Common myeloid progenitor, CD34-positive (primary cell): ENCODE measurements at regions not wholly inside any gene's neighbourhood (a gene's known extent, or its start where the extent isn't known, plus 50 kb on each side); places are given as distances from the start of the nearest gene placed in this dataset.

ENCODE experiments used
- CTCF ChIA-PET: fragments of 350-600 bp; sonication (Branson Sonifier 250); formaldehyde crosslinking; loops from one replicate; lab custom pipeline; 2021; ENCODE audit warnings: antibody characterized with exemption; lab: Charles Lee
- POLR2A ChIA-PET: fragments of 350-600 bp; sonication (Branson Sonifier 250); formaldehyde crosslinking; loops from one replicate; lab custom pipeline; 2021; ENCODE audit warnings: antibody characterized with exemption; lab: Charles Lee
- DNase-seq, 3 donors: peaks; one replicate each; pipeline versions ENCODE4 v3.0.0 to v3.0.0-alpha.2; 2013
- H3K27ac ChIP-seq, 2 experiments: 1 replicate in 1 of 2; 2 replicates in 1 of 2; pipeline ENCODE4 v1.7.0; 2013; ENCODE audit warnings: inconsistent platforms in 2 of 2, low read length in 2 of 2, mild to moderate bottlenecking in 2 of 2, low read depth in 1 of 2, moderate library complexity in 1 of 2; ENCODE audit not compliant: severe bottlenecking in 2 of 2, insufficient read depth in 1 of 2, poor library complexity in 1 of 2
- H3K27me3 ChIP-seq, 5 experiments: replicated peaks in 2 of 5; 1 replicate in 3 of 5; 2 replicates in 2 of 5; pipeline versions ENCODE4 v1.6.1 to v1.7.0; 2013; ENCODE audit warnings: low read length in 4 of 5, mild to moderate bottlenecking in 2 of 5, moderate library complexity in 2 of 5, inconsistent platforms in 1 of 5; ENCODE audit not compliant: insufficient read depth in 5 of 5, control insufficient read depth in 4 of 5
- H3K36me3 ChIP-seq, 4 experiments: 1 replicate in 2 of 4; 2 replicates in 2 of 4; pipeline versions ENCODE4 v1.6.1 to v1.7.0; 2013; ENCODE audit warnings: low read length in 3 of 4, control low read depth in 1 of 4, mild to moderate bottlenecking in 1 of 4; ENCODE audit not compliant: control insufficient read depth in 4 of 4, insufficient read depth in 4 of 4
- H3K4me1 ChIP-seq, 4 experiments: 1 replicate in 3 of 4; 2 replicates in 1 of 4; pipeline versions ENCODE4 v1.6.1 to v1.7.1; 2013; ENCODE audit warnings: low read length in 3 of 4, mild to moderate bottlenecking in 3 of 4, control low read depth in 1 of 4, inconsistent platforms in 1 of 4, moderate library complexity in 1 of 4; ENCODE audit not compliant: control insufficient read depth in 4 of 4, insufficient read depth in 4 of 4; ENCODE audit errors: control extremely low read depth in 1 of 4
- H3K4me3 ChIP-seq, 7 experiments: 1 replicate in 4 of 7; 2 replicates in 3 of 7; pipeline versions ENCODE4 v1.5.1 to v1.7.0; 2013; ENCODE audit warnings: mild to moderate bottlenecking in 7 of 7, low read length in 6 of 7, moderate library complexity in 6 of 7, inconsistent platforms in 2 of 7, low read depth in 2 of 7, control low read depth in 1 of 7; ENCODE audit not compliant: insufficient read depth in 4 of 7, control insufficient read depth in 1 of 7; ENCODE audit errors: extremely low read depth in 1 of 7
- H3K9me3 ChIP-seq, 5 experiments: 1 replicate in 4 of 5; 2 replicates in 1 of 5; pipeline versions ENCODE4 v1.6.1 to v1.7.1; 2013; ENCODE audit warnings: low read length in 4 of 5, mild to moderate bottlenecking in 2 of 5, inconsistent platforms in 1 of 5, low read depth in 1 of 5, moderate library complexity in 1 of 5; ENCODE audit not compliant: control insufficient read depth in 4 of 5, insufficient read depth in 2 of 5; ENCODE audit errors: control extremely low read depth in 1 of 5
- WGBS: methylation state at CpG from one replicate; pipeline ENCODE4 v1.1.5; 2013; ENCODE audit not compliant: insufficient coverage; 5-methylcytosine and 5-hydroxymethylcytosine counted together

- Histone ChIP-seq H3K9me3 (peaks cover 0 to 1% (median 0%) of the 10 kb centered on the region in 5 experiments), H3K4me3 (no peak overlapping the region), H3K4me1 (no peaks in the 10 kb centered on the region), H3K27me3 (peaks cover 0 to 1% (median 0%) of the 10 kb centered on the region in 5 experiments), H3K27ac (no peak overlapping the region), H3K36me3 (no peaks in the 10 kb centered on the region)
- ChIA-PET CTCF (no interaction called here), POLR2A (no interaction called here)
- WGBS, result 89% methylated on average over 7 of the region's 10 CpGs
- DNase-seq, result no peak
Measured at GRCh38 chr13:79212064-79212619, 193.9 kb downstream of the RBM26 start.

GRCh38 chr13:79211377-79211776, 194.7 kb downstream of the RBM26 start:
- WGBS, result no CpG with 5 or more reads among the region's 1 CpG
- Histone ChIP-seq H3K9me3 (peaks cover 0 to 1% (median 0%) of the 10 kb centered on the region in 5 experiments), H3K4me1 (no peaks in the 10 kb centered on the region), H3K27me3 (peaks cover 0 to 1% (median 0%) of the 10 kb centered on the region in 5 experiments), H3K27ac (no peak overlapping the region), H3K36me3 (no peaks in the 10 kb centered on the region), H3K4me3 (no peak overlapping the region)
- POLR2A ChIA-PET, result no interaction called here
- CTCF ChIA-PET, result no interaction called here
- DNase-seq, result no peak

GRCh38 chr13:79197933-79198332, 208.1 kb downstream of the RBM26 start:
- no peak overlapping the region for H3K27ac ChIP-seq
- POLR2A ChIA-PET, result no interaction called here
- no peaks in the 10 kb centered on the region for H3K4me1 ChIP-seq
- 100% methylated on average over 2 of the region's 2 CpGs for WGBS
- H3K36me3 ChIP-seq, result no peaks in the 10 kb centered on the region
- H3K9me3 ChIP-seq, result peaks cover 0 to 2% (median 0%) of the 10 kb centered on the region in 5 experiments
- peaks cover 0 to 2% (median 0%) of the 10 kb centered on the region in 5 experiments for H3K27me3 ChIP-seq
- CTCF ChIA-PET, result no interaction called here
- H3K4me3 ChIP-seq, result no peak overlapping the region
- no peak for DNase-seq

DNA sequence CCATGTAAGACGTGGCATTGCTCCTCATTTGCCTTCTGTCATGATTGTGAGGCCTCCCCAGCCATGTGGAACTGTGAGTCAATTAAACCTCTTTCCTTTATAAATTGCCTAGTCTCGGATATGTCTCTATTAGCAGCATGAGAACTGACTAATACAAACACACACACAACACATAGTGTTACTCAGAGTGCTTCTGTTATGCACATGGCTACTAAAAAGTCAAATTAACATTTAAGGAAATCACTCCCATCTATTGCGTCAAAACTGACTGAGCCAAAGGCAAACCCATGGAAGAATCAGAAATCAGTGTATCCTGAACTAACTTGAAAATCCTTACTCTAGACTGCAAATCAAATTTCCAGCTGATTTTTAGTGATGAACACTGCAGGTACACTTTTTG, 209.2 kb downstream of the RBM26 start:
- DNase-seq, result no peak
- Histone ChIP-seq H3K27ac (no peak overlapping the region), H3K27me3 (peaks cover 0 to 2% (median 0%) of the 10 kb centered on the region in 5 experiments), H3K36me3 (no peaks in the 10 kb centered on the region), H3K4me1 (no peaks in the 10 kb centered on the region), H3K4me3 (no peak overlapping the region), H3K9me3 (peaks cover 0 to 2% (median 0%) of the 10 kb centered on the region in 5 experiments)
- WGBS, result 92% methylated on average over 3 of the region's 3 CpGs
- CTCF ChIA-PET, result no interaction called here
- POLR2A ChIA-PET, result no interaction called here

- no peak overlapping the region for H3K27ac ChIP-seq
- H3K9me3 ChIP-seq, result peaks cover 0 to 2% (median 0%) of the 10 kb centered on the region in 5 experiments
- no peaks in the 10 kb centered on the region for H3K4me1 ChIP-seq
- WGBS, result 100% methylated on average over 1 of the region's 3 CpGs
- ChIA-PET CTCF (no interaction called here), POLR2A (no interaction called here)
- H3K4me3 ChIP-seq, result no peak overlapping the region
- no peak for DNase-seq
- H3K36me3 ChIP-seq, result no peaks in the 10 kb centered on the region
- peaks cover 0 to 2% (median 0%) of the 10 kb centered on the region in 5 experiments for H3K27me3 ChIP-seq
Measured at GRCh38 chr13:79196366-79196765, 209.7 kb downstream of the RBM26 start.

DNA sequence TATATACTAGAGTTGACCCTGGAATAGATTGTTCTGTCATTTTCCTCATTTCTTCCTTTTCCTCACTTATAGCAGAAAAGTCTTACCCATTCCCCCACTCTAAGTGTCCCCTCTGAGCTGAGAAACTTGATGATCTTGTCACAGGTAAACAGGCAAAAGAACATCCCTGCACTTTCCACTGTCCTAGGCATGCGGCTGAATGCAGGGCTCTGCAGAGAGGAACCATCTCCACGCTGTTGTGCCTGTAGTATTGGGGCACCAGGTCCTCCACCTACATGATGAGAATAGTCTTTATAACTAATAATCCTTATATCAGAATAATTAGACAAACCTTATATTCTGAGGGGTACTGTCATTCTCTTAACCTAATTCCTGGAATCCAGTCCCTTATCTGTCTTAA, 211.3 kb downstream of the RBM26 start:
- Histone ChIP-seq H3K9me3 (peaks cover 0 to 2% (median 0%) of the 10 kb centered on the region in 5 experiments), H3K36me3 (no peaks in the 10 kb centered on the region), H3K27ac (no peak overlapping the region), H3K4me3 (no peak overlapping the region), H3K4me1 (no peaks in the 10 kb centered on the region), H3K27me3 (peaks cover 0 to 2% (median 0%) of the 10 kb centered on the region in 5 experiments)
- no peak for DNase-seq
- POLR2A ChIA-PET, result no interaction called here
- no CpG with 5 or more reads among the region's 2 CpGs for WGBS
- CTCF ChIA-PET, result no interaction called here

DNA sequence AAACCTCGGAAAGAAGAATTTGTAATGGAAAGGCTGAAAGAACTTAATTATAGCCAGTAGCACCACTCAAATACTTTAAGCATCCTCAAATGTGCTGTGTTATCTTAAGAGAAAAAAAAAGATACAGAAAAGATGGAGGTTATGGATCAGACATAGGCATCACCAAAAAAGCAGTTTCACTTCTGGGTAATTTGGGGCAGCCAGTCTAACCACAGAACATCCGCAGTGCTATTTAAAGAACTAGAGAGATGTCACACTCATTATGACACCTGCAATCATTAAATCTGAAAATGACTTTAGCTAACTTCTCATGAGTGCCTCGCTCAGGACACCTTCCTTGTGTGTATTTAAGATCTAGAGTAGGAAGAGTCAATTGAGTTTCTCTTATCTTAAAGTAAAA, 211.8 kb downstream of the RBM26 start:
- WGBS, result no CpG with 5 or more reads among the region's 3 CpGs
- POLR2A ChIA-PET, result no interaction called here
- Histone ChIP-seq H3K4me3 (no peak overlapping the region), H3K27me3 (peaks cover 0 to 2% (median 0%) of the 10 kb centered on the region in 5 experiments), H3K4me1 (no peaks in the 10 kb centered on the region), H3K36me3 (no peaks in the 10 kb centered on the region), H3K27ac (no peak overlapping the region), H3K9me3 (peaks cover 0 to 2% (median 0%) of the 10 kb centered on the region in 5 experiments)
- CTCF ChIA-PET, result no interaction called here
- peak; percentile 1 to 33 (median 10) for DNase-seq
